Neural progenitor cell (in vitro differentiated cells): ENCODE measurements at regions not wholly inside any gene's neighbourhood (a gene's known extent, or its start where the extent isn't known, plus 50 kb on each side); places are given as distances from the start of the nearest gene placed in this dataset.

Source experiments
- CTCF ChIP-seq: fragments of 200-600 bp; sonication (generic); IDR thresholded peaks from 2 replicates; pipeline ENCODE4 v1.5.1; 2017; ENCODE audit warnings: antibody characterized with exemption, mild to moderate bottlenecking
- EZH2 ChIP-seq: fragments of 200-600 bp; sonication (generic); IDR thresholded peaks from 2 replicates; pipeline ENCODE4 v1.6.1; 2017; ENCODE audit warnings: antibody characterized with exemption, mild to moderate bottlenecking, moderate library complexity
- EZH2phosphoT487 ChIP-seq: fragments of 200-600 bp; sonication (generic); IDR thresholded peaks from 2 replicates; pipeline ENCODE4 v1.6.1; 2017; ENCODE audit warnings: antibody characterized with exemption

GRCh38 chr6:119960036-119960435 is 610.5 kb upstream of the MAN1A1 start:
- TF ChIP-seq CTCF = no peak
- no peak for TF ChIP-seq EZH2phosphoT487
- no peak for TF ChIP-seq EZH2
